Natural killer cell (primary cell): ENCODE measurements at regions not wholly inside any gene's neighbourhood (a gene's known extent, or its start where the extent isn't known, plus 50 kb on each side); places are given as distances from the start of the nearest gene placed in this dataset.

Experiments
- ATAC-seq, 3 donors: fragments of 150-1000 bp in 2 of 3; fragments of 200-7000 bp in 1 of 3; cut with Tn5 transposase; 1 replicate in 1 of 3; 2 replicates in 2 of 3; pipeline ENCODE4 v1.10.0; 2021; ENCODE audit warnings: mild to moderate bottlenecking in 2 of 3, moderate library complexity in 2 of 3
- DNase-seq, 2 donors: peaks; one replicate each; pipeline versions ENCODE4 v3.0.0 to v3.0.0-alpha.2; 2013 to 2021; ENCODE audit warnings: mixed read lengths in 1 of 2
- H3K27ac ChIP-seq: one replicate; pipeline ENCODE4 v1.5.1; 2013; ENCODE audit warnings: mild to moderate bottlenecking, low read length
- H3K27me3 ChIP-seq: one replicate; pipeline ENCODE4 v1.6.1; 2013; ENCODE audit warnings: low read length; ENCODE audit not compliant: control insufficient read depth, insufficient read depth
- H3K36me3 ChIP-seq: one replicate; pipeline ENCODE4 v1.6.1; 2013; ENCODE audit warnings: low read length; ENCODE audit not compliant: control insufficient read depth, insufficient read depth
- H3K4me1 ChIP-seq: one replicate; pipeline ENCODE4 v1.6.1; 2013; ENCODE audit warnings: low read length; ENCODE audit not compliant: control insufficient read depth, insufficient read depth
- H3K4me3 ChIP-seq: one replicate; pipeline ENCODE4 v1.5.1; 2013; ENCODE audit warnings: low read length
- H3K9me3 ChIP-seq: one replicate; pipeline ENCODE4 v1.6.1; 2013; ENCODE audit warnings: low read length; ENCODE audit not compliant: control insufficient read depth, insufficient read depth
- H3K27ac Mint-ChIP-seq, 2 donors: one replicate each; pipeline ENCODE4 v1.8.0; 2022; ENCODE audit warnings: mild to moderate bottlenecking in 2 of 2, mixed read lengths in 2 of 2, moderate library complexity in 1 of 2
- H3K27me3 Mint-ChIP-seq, 2 donors: one replicate each; pipeline ENCODE4 v1.8.0; 2022; ENCODE audit warnings: low read depth in 2 of 2, mixed read lengths in 2 of 2
- H3K36me3 Mint-ChIP-seq: one replicate; pipeline ENCODE4 v1.8.0; 2022; ENCODE audit warnings: mixed read lengths
- H3K4me1 Mint-ChIP-seq, 2 donors: one replicate each; pipeline ENCODE4 v1.8.0; 2022; ENCODE audit warnings: mixed read lengths in 2 of 2
- H3K4me3 Mint-ChIP-seq: one replicate; pipeline ENCODE4 v1.8.0; 2022; ENCODE audit warnings: mild to moderate bottlenecking, moderate library complexity, mixed read lengths
- H3K9me3 Mint-ChIP-seq, 2 donors: one replicate each; pipeline ENCODE4 v1.8.0; 2022; ENCODE audit warnings: mixed read lengths in 2 of 2
- CTCF ChIP-seq: fragments of 200-600 bp; IDR thresholded peaks from one replicate; pipeline ENCODE4 v1.8.0; 2022; ENCODE audit warnings: antibody characterized with exemption
- WGBS: methylation state at CpG from one replicate; pipeline ENCODE4 v1.1.7; 2013; ENCODE audit warnings: missing lambda C conversion rate; ENCODE audit not compliant: insufficient coverage; 5-methylcytosine and 5-hydroxymethylcytosine counted together
- intact Hi-C: fragments of 100-400 bp; cut with micrococcal nuclease; formaldehyde crosslinking; loops from one replicate; pipeline ENCODE4 v1.14.2; 2022

GRCh38 chr2:147133286-147133908 is 711.4 kb upstream of the ACVR2A start:
- H3K36me3 Mint-ChIP-seq = no peaks in the 10 kb centered on the region
- Histone ChIP-seq H3K27ac (no peak overlapping the region), H3K9me3 (no peaks in the 10 kb centered on the region), H3K36me3 (no peaks in the 10 kb centered on the region), H3K4me3 (no peak overlapping the region), H3K4me1 (no peaks in the 10 kb centered on the region), H3K27me3 (no peaks in the 10 kb centered on the region)
- H3K4me1 Mint-ChIP-seq = no peaks in the 10 kb centered on the region
- no CpG with 5 or more reads among the region's 4 CpGs for WGBS
- TF ChIP-seq CTCF = no peak
- no peak for DNase-seq
- no peak overlapping the region for H3K4me3 Mint-ChIP-seq
- H3K27me3 Mint-ChIP-seq = no peaks in the 10 kb centered on the region
- ATAC-seq = no peak
- H3K9me3 Mint-ChIP-seq = no peaks in the 10 kb centered on the region
- intact Hi-C loops = no loop called here
- no peak overlapping the region for H3K27ac Mint-ChIP-seq

- Mint-ChIP-seq H3K9me3 (peaks cover 2 to 6% of the 10 kb centered on the region in 2 donors), H3K27ac (no peak overlapping the region), H3K27me3 (no peaks in the 10 kb centered on the region), H3K4me1 (no peaks in the 10 kb centered on the region), H3K4me3 (no peak overlapping the region), H3K36me3 (no peaks in the 10 kb centered on the region)
- Histone ChIP-seq H3K9me3 (no peaks in the 10 kb centered on the region), H3K27me3 (no peaks in the 10 kb centered on the region), H3K4me3 (no peak overlapping the region), H3K27ac (no peak overlapping the region), H3K36me3 (no peaks in the 10 kb centered on the region), H3K4me1 (no peaks in the 10 kb centered on the region)
- DNase-seq (no peak), ATAC-seq (no peak)
- intact Hi-C loops = no loop called here
- no peak for TF ChIP-seq CTCF
- whole genome bisulfite sequencing = 93% methylated on average over 2 of the region's 2 CpGs
Measured at GRCh38 chr2:147125145-147125544, 719.7 kb upstream of the ACVR2A start.

DNA sequence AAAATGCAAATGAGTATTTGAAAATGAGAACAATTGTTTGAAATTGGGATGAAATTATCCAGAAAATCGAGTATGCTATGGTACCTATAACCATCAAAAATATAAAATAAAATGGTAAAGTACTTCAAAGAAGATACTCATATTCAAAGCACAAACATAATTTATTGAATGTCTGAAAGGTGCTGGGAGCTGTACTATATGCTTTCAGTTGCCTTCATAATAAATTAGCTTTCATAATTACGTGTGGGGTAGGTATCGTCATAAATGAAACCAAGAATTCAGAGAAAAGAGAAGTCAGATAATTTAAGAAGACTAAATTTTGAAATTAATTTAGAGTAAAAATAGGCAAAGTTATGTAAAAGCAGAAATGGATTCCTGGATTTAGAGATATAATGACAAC is 721.9 kb upstream of the ACVR2A start:
- Histone ChIP-seq H3K4me3 (no peak overlapping the region), H3K27me3 (no peaks in the 10 kb centered on the region), H3K9me3 (no peaks in the 10 kb centered on the region), H3K36me3 (no peaks in the 10 kb centered on the region), H3K4me1 (no peaks in the 10 kb centered on the region), H3K27ac (no peak overlapping the region)
- no peak for TF ChIP-seq CTCF
- H3K27me3 Mint-ChIP-seq = peaks cover 0 to 3% of the 10 kb centered on the region in 2 donors
- H3K27ac Mint-ChIP-seq = no peak overlapping the region
- ATAC-seq (no peak), DNase-seq (no peak)
- intact Hi-C loops = no loop called here
- H3K4me3 Mint-ChIP-seq = no peak overlapping the region
- 94% methylated on average over 2 of the region's 3 CpGs for WGBS
- no peaks in the 10 kb centered on the region for H3K36me3 Mint-ChIP-seq
- no peaks in the 10 kb centered on the region for H3K4me1 Mint-ChIP-seq
- peaks cover 2 to 6% of the 10 kb centered on the region in 2 donors for H3K9me3 Mint-ChIP-seq

DNA sequence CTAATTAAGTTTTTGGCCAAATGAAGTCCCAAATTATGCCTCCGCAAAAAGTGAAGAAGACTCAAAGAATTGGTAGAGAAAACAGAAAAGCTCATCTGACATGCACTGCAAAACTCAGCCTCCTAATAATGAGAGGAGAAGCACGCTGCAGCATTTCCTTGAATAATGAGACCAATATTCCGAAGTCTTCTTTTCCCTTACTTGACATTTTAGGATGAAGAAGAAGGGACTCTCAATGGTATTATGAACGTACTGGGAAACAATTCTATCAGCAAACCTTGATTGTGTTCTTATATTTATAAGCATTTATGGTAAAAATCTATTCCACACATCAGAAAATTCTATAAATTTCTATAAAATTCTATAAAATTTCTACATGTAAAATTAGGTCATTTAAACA is 733.9 kb upstream of the ACVR2A start:
- Mint-ChIP-seq H3K36me3 (no peaks in the 10 kb centered on the region), H3K27ac (no peak overlapping the region)

More for the DNA sequence above, 733.9 kb upstream of the ACVR2A start:
- Histone ChIP-seq H3K36me3 (no peaks in the 10 kb centered on the region), H3K9me3 (no peaks in the 10 kb centered on the region), H3K4me3 (no peak overlapping the region), H3K27ac (no peak overlapping the region), H3K4me1 (no peaks in the 10 kb centered on the region), H3K27me3 (no peaks in the 10 kb centered on the region)
- Mint-ChIP-seq H3K4me3 (no peak overlapping the region), H3K9me3 (no peaks in the 10 kb centered on the region), H3K27me3 (peaks cover 0 to 5% of the 10 kb centered on the region in 2 donors), H3K4me1 (no peaks in the 10 kb centered on the region)
- TF ChIP-seq CTCF = no peak
- no peak for ATAC-seq
- 100% methylated on average over 1 of the region's 4 CpGs for WGBS
- intact Hi-C loops = no loop called here
- no peak for DNase-seq
